ENCODE measurements at regions not wholly inside any gene's neighbourhood (a gene's known extent, or its start where the extent isn't known, plus 50 kb on each side); places are given as distances from the start of the nearest gene placed in this dataset.
A peak's percentile ranks its signal among the peaks of the same experiment; 100 is the strongest.
"Not testable (repeated sequence)": the region's sequence is repeated elsewhere in the genome, so short reads cannot be mapped to it uniquely, and the experiment has no call there.

GRCh38 chr1:228836427-228836826 is 101.1 kb downstream of the RHOU start:
- H3K27me3 ChIP-seq (ENCODE audit: control insufficient read depth, insufficient read depth, low read length): no peaks in the 10 kb centered on the region
- peak overlapping the region; percentile 40 for H3K4me3 ChIP-seq (ENCODE audit: low read length)
- peak; percentile 86 to 92 for DNase-seq
- H3K4me1 ChIP-seq (ENCODE audit: control insufficient read depth, insufficient read depth, low read length): peaks cover 57% of the 10 kb centered on the region
- WGBS (ENCODE audit: insufficient coverage, low lambda C conversion rate): no CpG with 5 or more reads among the region's 3 CpGs
- no peaks in the 10 kb centered on the region for H3K36me3 ChIP-seq (ENCODE audit: control insufficient read depth, insufficient read depth, low read length)
- no peaks in the 10 kb centered on the region for H3K9me3 ChIP-seq (ENCODE audit: control insufficient read depth, low read depth, low read length)
- peak overlapping the region; percentile 92 for H3K27ac ChIP-seq (ENCODE audit: low read length)

GRCh38 chr1:228837032-228837431 is 101.8 kb downstream of the RHOU start:
- H3K27me3 ChIP-seq (ENCODE audit: control insufficient read depth, insufficient read depth, low read length): no peaks in the 10 kb centered on the region
- H3K36me3 ChIP-seq (ENCODE audit: control insufficient read depth, insufficient read depth, low read length): no peaks in the 10 kb centered on the region
- H3K4me3 ChIP-seq (ENCODE audit: low read length): peak overlapping the region; percentile 40
- H3K9me3 ChIP-seq (ENCODE audit: control insufficient read depth, low read depth, low read length): no peaks in the 10 kb centered on the region
- peak in 1 of 2 donors; percentile 76 for DNase-seq
- WGBS (ENCODE audit: insufficient coverage, low lambda C conversion rate): no CpG with 5 or more reads among the region's 8 CpGs
- H3K27ac ChIP-seq (ENCODE audit: low read length): peak overlapping the region; percentile 92
- peaks cover 56% of the 10 kb centered on the region for H3K4me1 ChIP-seq (ENCODE audit: control insufficient read depth, insufficient read depth, low read length)

GRCh38 chr1:228837817-228838716 is 102.8 kb downstream of the RHOU start:
- no CpG with 5 or more reads among the region's 11 CpGs for WGBS (ENCODE audit: insufficient coverage, low lambda C conversion rate)
- Histone ChIP-seq H3K27me3 (ENCODE audit: control insufficient read depth, insufficient read depth, low read length) (no peaks in the 10 kb centered on the region), H3K36me3 (ENCODE audit: control insufficient read depth, insufficient read depth, low read length) (no peaks in the 10 kb centered on the region), H3K27ac (ENCODE audit: low read length) (peak overlapping the region; percentile 92), H3K4me3 (ENCODE audit: low read length) (no peak overlapping the region), H3K9me3 (ENCODE audit: control insufficient read depth, low read depth, low read length) (no peaks in the 10 kb centered on the region), H3K4me1 (ENCODE audit: control insufficient read depth, insufficient read depth, low read length) (peaks cover 59% of the 10 kb centered on the region)
- DNase-seq: peak; percentile 88 to 95

GRCh38 chr1:228838717-228839500 is 103.6 kb downstream of the RHOU start:
- Histone ChIP-seq H3K4me1 (ENCODE audit: control insufficient read depth, insufficient read depth, low read length) (peaks cover 59% of the 10 kb centered on the region), H3K27ac (ENCODE audit: low read length) (peak overlapping the region; percentile 92), H3K36me3 (ENCODE audit: control insufficient read depth, insufficient read depth, low read length) (no peaks in the 10 kb centered on the region), H3K4me3 (ENCODE audit: low read length) (no peak overlapping the region), H3K9me3 (ENCODE audit: control insufficient read depth, low read depth, low read length) (no peaks in the 10 kb centered on the region), H3K27me3 (ENCODE audit: control insufficient read depth, insufficient read depth, low read length) (no peaks in the 10 kb centered on the region)
- DNase-seq: peak in 1 of 2 donors; percentile 16
- WGBS (ENCODE audit: insufficient coverage, low lambda C conversion rate): no CpG with 5 or more reads among the region's 8 CpGs

GRCh38 chr1:228839656-228840055 is 104.4 kb downstream of the RHOU start:
- no peaks in the 10 kb centered on the region for H3K9me3 ChIP-seq (ENCODE audit: control insufficient read depth, low read depth, low read length)
- H3K36me3 ChIP-seq (ENCODE audit: control insufficient read depth, insufficient read depth, low read length): no peaks in the 10 kb centered on the region
- H3K4me1 ChIP-seq (ENCODE audit: control insufficient read depth, insufficient read depth, low read length): peaks cover 51% of the 10 kb centered on the region
- H3K4me3 ChIP-seq (ENCODE audit: low read length): no peak overlapping the region
- H3K27ac ChIP-seq (ENCODE audit: low read length): peak overlapping the region; percentile 92
- 88% methylated on average over 1 of the region's 6 CpGs for WGBS (ENCODE audit: insufficient coverage, low lambda C conversion rate)
- no peak for DNase-seq
- no peaks in the 10 kb centered on the region for H3K27me3 ChIP-seq (ENCODE audit: control insufficient read depth, insufficient read depth, low read length)

- no peaks in the 10 kb centered on the region for H3K36me3 ChIP-seq (ENCODE audit: control insufficient read depth, insufficient read depth, low read length)
- no peaks in the 10 kb centered on the region for H3K27me3 ChIP-seq (ENCODE audit: control insufficient read depth, insufficient read depth, low read length)
- H3K4me3 ChIP-seq (ENCODE audit: low read length): no peak overlapping the region
- WGBS (ENCODE audit: insufficient coverage, low lambda C conversion rate): no CpG with 5 or more reads among the region's 4 CpGs
- H3K9me3 ChIP-seq (ENCODE audit: control insufficient read depth, low read depth, low read length): no peaks in the 10 kb centered on the region
- no peak for DNase-seq
- no peak overlapping the region for H3K27ac ChIP-seq (ENCODE audit: low read length)
- H3K4me1 ChIP-seq (ENCODE audit: control insufficient read depth, insufficient read depth, low read length): peaks cover 33% of the 10 kb centered on the region
These were observed 106.4 kb downstream of the RHOU start for GRCh38 chr1:228841632-228842031.

- WGBS (ENCODE audit: insufficient coverage, low lambda C conversion rate): 80% methylated on average over 1 of the region's 6 CpGs
- no peaks in the 10 kb centered on the region for H3K36me3 ChIP-seq (ENCODE audit: control insufficient read depth, insufficient read depth, low read length)
These were observed 107.0 kb downstream of the RHOU start for GRCh38 chr1:228842094-228842775.

GRCh38 chr1:228845101-228845500 is 109.8 kb downstream of the RHOU start:
- Histone ChIP-seq H3K9me3 (ENCODE audit: control insufficient read depth, low read depth, low read length) (no peaks in the 10 kb centered on the region), H3K27ac (ENCODE audit: low read length) (no peak overlapping the region), H3K36me3 (ENCODE audit: control insufficient read depth, insufficient read depth, low read length) (no peaks in the 10 kb centered on the region), H3K4me3 (ENCODE audit: low read length) (no peak overlapping the region), H3K27me3 (ENCODE audit: control insufficient read depth, insufficient read depth, low read length) (no peaks in the 10 kb centered on the region), H3K4me1 (ENCODE audit: control insufficient read depth, insufficient read depth, low read length) (peaks cover 25% of the 10 kb centered on the region)
- WGBS (ENCODE audit: insufficient coverage, low lambda C conversion rate): 100% methylated on average over 8 of the region's 8 CpGs
- DNase-seq: no peak

More at GRCh38 chr1:228842094-228842775, 107.0 kb downstream of the RHOU start:
- no peaks in the 10 kb centered on the region for H3K9me3 ChIP-seq (ENCODE audit: control insufficient read depth, low read depth, low read length)
- H3K27ac ChIP-seq (ENCODE audit: low read length): no peak overlapping the region
- peak; percentile 67 to 82 for DNase-seq
- peaks cover 27% of the 10 kb centered on the region for H3K4me1 ChIP-seq (ENCODE audit: control insufficient read depth, insufficient read depth, low read length)
- H3K27me3 ChIP-seq (ENCODE audit: control insufficient read depth, insufficient read depth, low read length): no peaks in the 10 kb centered on the region
- no peak overlapping the region for H3K4me3 ChIP-seq (ENCODE audit: low read length)

GRCh38 chr1:228846952-228847351 is 111.7 kb downstream of the RHOU start:
- Histone ChIP-seq H3K9me3 (ENCODE audit: control insufficient read depth, low read depth, low read length) (no peaks in the 10 kb centered on the region), H3K36me3 (ENCODE audit: control insufficient read depth, insufficient read depth, low read length) (no peaks in the 10 kb centered on the region), H3K4me1 (ENCODE audit: control insufficient read depth, insufficient read depth, low read length) (peaks cover 41% of the 10 kb centered on the region), H3K27ac (ENCODE audit: low read length) (no peak overlapping the region), H3K4me3 (ENCODE audit: low read length) (no peak overlapping the region), H3K27me3 (ENCODE audit: control insufficient read depth, insufficient read depth, low read length) (no peaks in the 10 kb centered on the region)
- no peak for DNase-seq
- no CpG with 5 or more reads among the region's 1 CpG for WGBS (ENCODE audit: insufficient coverage, low lambda C conversion rate)

GRCh38 chr1:228847451-228847850 is 112.2 kb downstream of the RHOU start:
- H3K4me1 ChIP-seq (ENCODE audit: control insufficient read depth, insufficient read depth, low read length): peaks cover 44% of the 10 kb centered on the region
- no CpG with 5 or more reads among the region's 2 CpGs for WGBS (ENCODE audit: insufficient coverage, low lambda C conversion rate)
- H3K4me3 ChIP-seq (ENCODE audit: low read length); H3K27ac ChIP-seq (ENCODE audit: low read length); H3K36me3 ChIP-seq (ENCODE audit: control insufficient read depth, insufficient read depth, low read length); H3K27me3 ChIP-seq (ENCODE audit: control insufficient read depth, insufficient read depth, low read length); DNase-seq; H3K9me3 ChIP-seq (ENCODE audit: control insufficient read depth, low read depth, low read length): not testable (repeated sequence)
